Osteocyte (in vitro differentiated cells): ENCODE measurements at regions not wholly inside any gene's neighbourhood (a gene's known extent, or its start where the extent isn't known, plus 50 kb on each side); places are given as distances from the start of the nearest gene placed in this dataset.

ENCODE experiments used
- DNase-seq: peaks from one replicate; pipeline ENCODE4 v3.0.0; 2021; ENCODE audit warnings: mixed read lengths; ENCODE audit not compliant: unreplicated experiment; ENCODE audit errors: extremely low spot score
- H3K27ac Mint-ChIP-seq: one replicate; pipeline ENCODE4 v1.8.0; 2021; ENCODE audit warnings: mild to moderate bottlenecking, mixed read lengths; ENCODE audit not compliant: unreplicated experiment
- H3K27me3 Mint-ChIP-seq: one replicate; pipeline ENCODE4 v1.8.0; 2021; ENCODE audit warnings: mixed read lengths; ENCODE audit not compliant: unreplicated experiment
- H3K36me3 Mint-ChIP-seq: one replicate; pipeline ENCODE4 v1.8.0; 2021; ENCODE audit warnings: mixed read lengths; ENCODE audit not compliant: unreplicated experiment
- H3K4me1 Mint-ChIP-seq: one replicate; pipeline ENCODE4 v1.8.0; 2021; ENCODE audit warnings: mixed read lengths; ENCODE audit not compliant: unreplicated experiment
- H3K4me3 Mint-ChIP-seq: one replicate; pipeline ENCODE4 v1.8.0; 2021; ENCODE audit warnings: mild to moderate bottlenecking, moderate library complexity, mixed read lengths; ENCODE audit not compliant: unreplicated experiment
- H3K9me3 Mint-ChIP-seq: one replicate; pipeline ENCODE4 v1.8.0; 2021; ENCODE audit warnings: mixed read lengths; ENCODE audit not compliant: unreplicated experiment
- TF ChIP-seq, protein P1 (sequence below): fragments of 200-600 bp; sonication (generic); IDR thresholded peaks from 2 replicates; pipeline ENCODE4 v1.5.0; 2021; ENCODE audit warnings: antibody characterized with exemption, mild to moderate bottlenecking, moderate library complexity

DNA sequence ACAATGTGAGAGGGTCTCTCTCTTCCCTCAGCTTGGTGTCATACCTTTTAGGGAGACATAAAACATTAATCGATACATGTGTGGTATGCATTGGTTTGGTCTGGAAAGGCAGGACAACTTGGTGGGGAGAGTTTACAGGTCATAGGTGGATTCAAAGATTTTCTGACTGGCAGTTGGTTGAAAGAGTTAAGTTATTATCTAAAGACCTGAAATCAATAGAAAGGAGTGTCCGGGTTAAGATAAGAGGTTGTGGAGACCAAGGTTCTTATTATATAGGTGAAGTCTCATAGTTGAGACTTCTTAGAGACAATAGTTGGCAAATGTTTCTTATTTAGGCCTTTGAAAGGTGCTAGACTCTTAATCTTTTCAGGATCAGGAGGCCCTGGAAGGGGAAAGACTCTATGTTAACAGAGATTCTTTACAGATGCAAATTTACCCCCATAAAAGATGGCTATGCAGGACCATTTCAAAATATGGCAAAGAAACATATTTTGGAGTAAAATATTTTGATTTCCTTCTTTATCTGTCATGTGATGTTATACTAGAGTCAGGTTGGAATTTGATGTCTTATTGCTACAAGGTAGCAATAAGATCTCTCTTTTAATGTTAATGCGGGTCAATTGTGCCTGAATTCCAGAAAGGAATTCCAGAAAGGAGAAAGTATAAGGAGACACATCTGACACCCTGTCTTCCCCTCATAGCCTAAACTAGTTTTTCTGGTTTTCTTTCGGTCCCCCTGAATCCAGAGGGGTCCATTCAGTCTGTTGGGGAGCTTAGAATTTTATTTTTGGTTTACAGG, 59.2 kb upstream of the RCBTB2 start:
- no peak for DNase-seq
- H3K27ac Mint-ChIP-seq, result no peak overlapping the region
- no peaks in the 10 kb centered on the region for H3K36me3 Mint-ChIP-seq
- TF ChIP-seq, protein P1, sequence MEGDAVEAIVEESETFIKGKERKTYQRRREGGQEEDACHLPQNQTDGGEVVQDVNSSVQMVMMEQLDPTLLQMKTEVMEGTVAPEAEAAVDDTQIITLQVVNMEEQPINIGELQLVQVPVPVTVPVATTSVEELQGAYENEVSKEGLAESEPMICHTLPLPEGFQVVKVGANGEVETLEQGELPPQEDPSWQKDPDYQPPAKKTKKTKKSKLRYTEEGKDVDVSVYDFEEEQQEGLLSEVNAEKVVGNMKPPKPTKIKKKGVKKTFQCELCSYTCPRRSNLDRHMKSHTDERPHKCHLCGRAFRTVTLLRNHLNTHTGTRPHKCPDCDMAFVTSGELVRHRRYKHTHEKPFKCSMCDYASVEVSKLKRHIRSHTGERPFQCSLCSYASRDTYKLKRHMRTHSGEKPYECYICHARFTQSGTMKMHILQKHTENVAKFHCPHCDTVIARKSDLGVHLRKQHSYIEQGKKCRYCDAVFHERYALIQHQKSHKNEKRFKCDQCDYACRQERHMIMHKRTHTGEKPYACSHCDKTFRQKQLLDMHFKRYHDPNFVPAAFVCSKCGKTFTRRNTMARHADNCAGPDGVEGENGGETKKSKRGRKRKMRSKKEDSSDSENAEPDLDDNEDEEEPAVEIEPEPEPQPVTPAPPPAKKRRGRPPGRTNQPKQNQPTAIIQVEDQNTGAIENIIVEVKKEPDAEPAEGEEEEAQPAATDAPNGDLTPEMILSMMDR, result no peak
- H3K9me3 Mint-ChIP-seq, result no peaks in the 10 kb centered on the region
- H3K27me3 Mint-ChIP-seq, result peaks cover 10% of the 10 kb centered on the region
- no peak overlapping the region for H3K4me3 Mint-ChIP-seq
- no peaks in the 10 kb centered on the region for H3K4me1 Mint-ChIP-seq

DNA sequence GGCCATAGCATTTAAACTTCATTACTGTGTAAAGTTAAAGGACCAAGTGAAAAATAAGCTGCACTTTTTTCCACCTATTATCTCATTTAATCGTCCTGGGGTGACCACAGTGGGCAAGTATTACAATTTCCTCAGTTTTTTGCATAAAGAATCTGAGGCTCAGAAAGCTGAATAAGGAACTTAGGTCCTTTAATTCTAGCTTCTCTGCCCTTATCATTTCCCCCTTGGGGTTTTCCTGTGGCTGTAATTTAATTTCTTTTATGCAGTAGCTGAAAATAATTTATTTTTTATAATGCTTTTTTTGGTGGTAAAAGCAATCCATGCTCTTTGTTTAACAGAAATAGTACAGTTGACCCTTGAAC, 59.8 kb upstream of the RCBTB2 start:
- TF ChIP-seq, protein P1, result no peak
- DNase-seq, result no peak
- Mint-ChIP-seq H3K27me3 (peaks cover 11% of the 10 kb centered on the region), H3K9me3 (no peaks in the 10 kb centered on the region), H3K27ac (no peak overlapping the region), H3K36me3 (no peaks in the 10 kb centered on the region), H3K4me1 (no peaks in the 10 kb centered on the region), H3K4me3 (no peak overlapping the region)

DNA sequence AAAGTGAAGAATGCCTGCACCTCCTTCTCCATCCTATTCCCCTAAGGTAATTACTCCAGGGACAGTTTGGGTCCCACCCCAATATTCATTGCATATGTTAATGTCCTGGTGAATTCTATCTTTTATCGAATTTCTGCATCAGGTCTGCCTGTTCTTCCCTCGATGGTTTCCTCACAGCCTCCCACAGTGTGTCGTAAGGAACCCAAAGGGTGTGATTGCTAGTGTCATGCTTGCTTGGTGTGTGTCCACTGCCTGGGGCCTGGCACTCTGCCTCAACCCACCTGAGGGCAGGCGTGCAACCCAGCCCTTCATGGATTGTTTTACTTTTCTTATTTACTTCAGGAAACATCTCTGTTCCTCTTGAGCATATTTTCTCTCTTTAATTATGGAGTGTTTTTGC, 60.2 kb upstream of the CYSLTR2 start:
- Mint-ChIP-seq H3K9me3 (no peaks in the 10 kb centered on the region), H3K4me3 (no peak overlapping the region), H3K36me3 (no peaks in the 10 kb centered on the region), H3K4me1 (no peaks in the 10 kb centered on the region), H3K27me3 (peaks cover 12% of the 10 kb centered on the region), H3K27ac (no peak overlapping the region)
- no peak for DNase-seq
- TF ChIP-seq, protein P1, result no peak

DNA sequence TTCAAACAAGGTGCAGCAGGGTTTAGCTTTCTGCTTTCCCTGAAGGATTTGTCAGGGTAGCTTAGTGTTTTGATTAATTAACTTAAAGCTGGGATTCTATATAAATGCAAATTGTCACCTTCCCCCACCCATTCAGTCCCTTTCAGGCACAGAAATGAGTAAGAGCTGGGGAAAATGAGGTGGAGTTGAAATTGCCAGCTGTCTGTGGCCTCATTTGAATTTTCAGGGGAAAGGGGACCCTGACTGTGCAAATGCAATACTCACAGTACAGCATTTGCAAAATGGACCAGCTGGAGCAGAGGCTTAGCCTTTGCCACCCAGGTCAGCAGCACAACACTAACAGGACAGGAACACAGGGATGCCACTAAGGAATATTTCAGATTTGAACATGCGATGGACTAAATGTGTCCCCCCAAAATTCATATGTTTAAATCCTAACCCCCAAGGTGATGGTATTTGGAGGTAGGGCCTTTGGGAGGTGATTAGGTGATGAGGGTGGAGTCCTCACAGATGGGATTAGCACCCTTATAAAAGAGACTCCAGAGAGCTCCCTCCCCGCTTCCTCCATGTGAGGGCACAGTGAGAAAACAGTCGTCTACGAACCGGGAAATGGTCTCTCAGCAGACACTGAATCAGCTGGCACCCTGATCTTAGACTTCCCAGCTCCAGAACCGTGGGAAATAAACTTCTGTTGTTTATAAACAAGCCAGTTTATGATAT, 59.5 kb upstream of the CYSLTR2 start:
- peaks cover 12% of the 10 kb centered on the region for H3K27me3 Mint-ChIP-seq
- no peaks in the 10 kb centered on the region for H3K36me3 Mint-ChIP-seq
- TF ChIP-seq, protein P1, result no peak
- no peak overlapping the region for H3K27ac Mint-ChIP-seq
- H3K9me3 Mint-ChIP-seq, result no peaks in the 10 kb centered on the region
- no peaks in the 10 kb centered on the region for H3K4me1 Mint-ChIP-seq
- no peak for DNase-seq
- no peak overlapping the region for H3K4me3 Mint-ChIP-seq
